ENCODE measurements at regions not wholly inside any gene's neighbourhood (a gene's known extent, or its start where the extent isn't known, plus 50 kb on each side); places are given as distances from the start of the nearest gene placed in this dataset.

DNA sequence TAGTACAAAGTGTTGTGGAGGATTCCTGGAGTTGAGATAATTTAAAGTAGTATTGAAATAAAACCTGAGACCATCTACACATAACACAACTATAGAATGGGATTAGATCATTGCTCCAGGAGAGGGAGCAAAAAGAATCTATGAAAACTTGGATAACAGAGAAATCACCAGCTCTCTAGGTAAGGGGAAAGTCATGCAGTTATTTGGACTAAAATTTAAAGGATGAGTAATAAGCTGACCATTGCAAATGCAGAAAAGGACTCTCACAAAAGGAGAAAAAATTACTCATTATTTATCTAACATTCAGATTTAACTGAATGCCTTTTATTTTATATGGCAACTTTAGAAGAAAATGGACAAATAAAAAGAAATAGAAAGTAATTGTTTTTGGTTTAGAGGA, 1399.8 kb upstream of the ACVR2A start:
- TF ChIP-seq CTCF (IDR thresholded peaks at IDR 0.05) (no peak), POLR2AphosphoS5 (IDR thresholded peaks at IDR 0.05) (no peak)

Measured in suprapubic skin (tissue), 3 donors.